Parathyroid adenoma (tissue), 2 donors: ENCODE measurements at regions not wholly inside any gene's neighbourhood (a gene's known extent, or its start where the extent isn't known, plus 50 kb on each side); places are given as distances from the start of the nearest gene placed in this dataset.

Experiments used
- H2AFZ ChIP-seq: fragments of 300-600 bp; sonication (generic); one replicate; pipeline ENCODE4 v1.7.0; 2017; ENCODE audit warnings: antibody characterized with exemption, mild to moderate bottlenecking
- H3K27ac ChIP-seq: fragments of 300-600 bp; sonication (generic); one replicate; pipeline ENCODE4 v1.7.0; 2017
- H3K27me3 ChIP-seq: fragments of 300-600 bp; sonication (generic); one replicate; pipeline ENCODE4 v1.7.0; 2017; ENCODE audit warnings: low read length; ENCODE audit not compliant: control insufficient read depth, insufficient read depth
- H3K36me3 ChIP-seq: fragments of 300-600 bp; sonication (generic); one replicate; pipeline ENCODE4 v1.7.0; 2017; ENCODE audit warnings: low read length; ENCODE audit not compliant: control insufficient read depth, insufficient read depth
- H3K4me1 ChIP-seq: fragments of 300-600 bp; sonication (generic); one replicate; pipeline ENCODE4 v1.7.0; 2017; ENCODE audit warnings: control low read depth
- H3K4me2 ChIP-seq: fragments of 300-600 bp; sonication (generic); one replicate; pipeline ENCODE4 v1.7.0; 2017; ENCODE audit warnings: low read length
- H3K4me3 ChIP-seq: fragments of 300-600 bp; sonication (generic); one replicate; pipeline ENCODE4 v1.7.0; 2017; ENCODE audit warnings: low read depth, low read length
- H3K79me2 ChIP-seq: fragments of 300-600 bp; sonication (generic); one replicate; pipeline ENCODE4 v1.7.0; 2017; ENCODE audit warnings: control low read depth
- H3K9ac ChIP-seq: fragments of 300-600 bp; sonication (generic); one replicate; pipeline ENCODE4 v1.7.0; 2017; ENCODE audit warnings: mild to moderate bottlenecking
- H3K9me3 ChIP-seq: fragments of 300-600 bp; sonication (generic); one replicate; pipeline ENCODE4 v1.7.0; 2017; ENCODE audit warnings: low read length; ENCODE audit not compliant: control insufficient read depth
- CTCF ChIP-seq: fragments of 300-600 bp; sonication (generic); IDR thresholded peaks from one replicate; pipeline ENCODE4 v1.7.0; 2017; ENCODE audit warnings: antibody characterized with exemption, mild to moderate bottlenecking
- donor health status: primary hyperparathyroidism.

DNA sequence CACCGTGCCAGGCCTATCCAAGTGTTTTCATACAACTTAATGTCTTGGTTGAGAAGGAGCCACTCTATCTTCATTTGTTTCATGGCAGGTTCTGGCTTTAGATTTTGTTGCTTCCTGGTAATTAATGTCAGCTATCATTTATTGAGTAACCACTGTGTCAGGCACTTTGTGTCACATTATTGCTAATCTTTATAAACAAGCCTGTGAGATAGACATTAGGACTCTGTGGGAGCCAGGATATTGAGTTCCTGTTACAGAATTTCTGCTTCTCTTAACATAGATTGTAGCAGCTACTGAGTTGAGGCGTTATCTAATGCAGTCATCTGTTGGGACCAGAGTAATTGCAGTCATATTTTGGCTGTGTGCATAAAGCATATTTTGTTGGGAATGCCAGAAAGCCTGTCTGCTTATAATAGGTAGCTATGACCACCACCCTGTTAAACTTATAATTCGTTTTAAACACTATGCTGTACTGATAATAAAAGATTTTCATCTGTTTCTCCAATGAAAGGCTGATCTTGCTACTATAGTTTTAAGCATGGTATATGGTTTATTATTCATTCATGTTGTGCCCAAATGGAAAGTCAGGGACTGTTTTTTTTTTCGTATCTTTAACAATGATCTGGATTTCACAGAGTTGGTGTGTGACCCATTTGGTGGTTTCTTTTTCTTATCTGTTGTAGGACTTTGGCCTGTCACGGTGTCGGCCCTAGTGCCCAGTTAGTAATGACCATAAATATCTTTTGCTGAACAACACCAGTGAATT lies 432.6 kb downstream of the PCNX1 start:
- Histone ChIP-seq H3K9ac (no peak overlapping the region), H3K4me1 (peaks cover 9% of the 10 kb centered on the region), H3K36me3 (no peaks in the 10 kb centered on the region), H3K4me3 (no peak overlapping the region), H3K9me3 (no peaks in the 10 kb centered on the region), H3K27ac (no peak overlapping the region), H3K27me3 (no peaks in the 10 kb centered on the region), H3K79me2 (peaks cover 32% of the 10 kb centered on the region), H2AFZ (no peak overlapping the region), H3K4me2 (no peak overlapping the region)
- no peak for TF ChIP-seq CTCF

DNA sequence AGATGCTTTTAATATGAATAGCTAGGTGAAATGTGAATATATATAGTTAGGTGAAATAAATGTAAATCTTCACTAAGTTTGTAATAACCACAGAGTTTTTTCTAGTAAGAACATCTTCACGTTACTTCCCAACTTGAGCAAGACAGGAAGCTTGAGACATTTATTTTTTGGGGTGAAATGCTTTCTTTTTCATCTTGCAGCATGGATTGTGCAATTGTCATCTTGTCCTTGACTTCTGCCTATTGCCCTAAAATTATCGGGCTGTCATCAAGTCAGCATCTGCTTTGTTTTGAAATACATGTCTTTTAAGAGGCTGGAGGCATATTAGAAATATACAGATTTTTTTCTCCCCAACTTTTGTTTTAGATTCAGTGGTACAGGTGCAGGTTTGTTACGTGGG lies 433.9 kb downstream of the PCNX1 start:
- Histone ChIP-seq H3K9ac (no peak overlapping the region), H3K27ac (no peak overlapping the region), H3K4me1 (peaks cover 11% of the 10 kb centered on the region), H3K4me3 (no peak overlapping the region), H3K4me2 (no peak overlapping the region), H2AFZ (no peak overlapping the region), H3K79me2 (peaks cover 29% of the 10 kb centered on the region), H3K36me3 (no peaks in the 10 kb centered on the region), H3K27me3 (no peaks in the 10 kb centered on the region), H3K9me3 (no peaks in the 10 kb centered on the region)
- no peak for TF ChIP-seq CTCF

DNA sequence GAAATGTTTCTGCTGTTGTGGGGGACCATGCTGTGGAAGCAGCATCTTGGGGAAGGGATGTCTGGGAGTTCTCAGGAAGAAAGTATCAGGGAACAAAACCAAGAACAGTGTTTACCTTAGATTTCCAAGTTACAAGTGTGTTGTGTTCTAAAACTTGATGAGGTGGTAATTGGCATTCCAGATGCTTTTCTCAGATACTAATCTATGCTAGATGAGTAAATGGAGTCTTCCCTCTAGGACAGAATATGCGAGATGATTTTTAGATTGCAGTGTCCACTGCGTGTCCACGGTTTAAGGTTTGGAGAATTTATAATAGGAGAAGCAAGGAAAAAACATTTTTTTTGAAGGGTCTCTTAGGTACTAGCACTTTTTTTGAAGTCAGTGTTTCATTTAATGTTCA lies 436.5 kb downstream of the PCNX1 start:
- Histone ChIP-seq H3K4me3 (no peak overlapping the region), H3K4me2 (no peak overlapping the region), H2AFZ (no peak overlapping the region), H3K79me2 (peaks cover 26% of the 10 kb centered on the region), H3K4me1 (peaks cover 16% of the 10 kb centered on the region), H3K9me3 (no peaks in the 10 kb centered on the region), H3K27me3 (no peaks in the 10 kb centered on the region), H3K36me3 (no peaks in the 10 kb centered on the region), H3K27ac (no peak overlapping the region), H3K9ac (no peak overlapping the region)
- TF ChIP-seq CTCF, result no peak

GRCh38 chr14:71344506-71344905 lies 437.2 kb downstream of the PCNX1 start:
- no peak overlapping the region for H3K4me2 ChIP-seq
- no peaks in the 10 kb centered on the region for H3K36me3 ChIP-seq
- peaks cover 16% of the 10 kb centered on the region for H3K4me1 ChIP-seq
- no peak overlapping the region for H3K4me3 ChIP-seq
- peaks cover 26% of the 10 kb centered on the region for H3K79me2 ChIP-seq
- H3K27ac ChIP-seq, result no peak overlapping the region
- TF ChIP-seq CTCF, result no peak
- no peaks in the 10 kb centered on the region for H3K9me3 ChIP-seq
- H3K9ac ChIP-seq, result no peak overlapping the region
- no peak overlapping the region for H2AFZ ChIP-seq
- H3K27me3 ChIP-seq, result no peaks in the 10 kb centered on the region

DNA sequence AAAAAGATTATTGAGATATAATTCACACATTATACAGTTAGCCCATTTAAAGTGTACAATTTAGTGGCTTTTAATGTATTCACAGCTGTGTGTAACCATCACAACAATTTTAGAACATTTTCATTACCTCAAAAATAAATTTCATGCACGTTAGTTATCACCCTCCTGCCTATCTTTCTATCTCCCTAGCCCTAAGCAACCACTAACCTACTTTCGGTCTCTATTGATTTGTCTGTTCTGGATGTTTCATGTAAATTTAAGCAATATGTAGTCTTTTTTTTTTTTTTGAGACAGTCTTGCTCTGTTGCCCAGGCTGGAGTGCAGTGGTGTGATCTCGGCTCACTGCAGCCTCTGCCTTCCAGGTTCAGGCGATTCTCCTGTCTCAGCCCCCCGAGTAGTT lies 439.4 kb downstream of the PCNX1 start:
- Histone ChIP-seq H3K27me3 (no peaks in the 10 kb centered on the region), H3K27ac (no peak overlapping the region), H3K9me3 (no peaks in the 10 kb centered on the region), H3K9ac (no peak overlapping the region), H2AFZ (no peak overlapping the region), H3K4me3 (no peak overlapping the region), H3K4me2 (no peak overlapping the region), H3K4me1 (peaks cover 10% of the 10 kb centered on the region), H3K79me2 (peaks cover 22% of the 10 kb centered on the region), H3K36me3 (no peaks in the 10 kb centered on the region)
- TF ChIP-seq CTCF, result no peak
